Activated B cell treated with CpG ODN at 0.5 μM for 24 hours (primary cell): ENCODE measurements at regions not wholly inside any gene's neighbourhood (a gene's known extent, or its start where the extent isn't known, plus 50 kb on each side); places are given as distances from the start of the nearest gene placed in this dataset.

Experiments used
- ATAC-seq: fragments of 200-7000 bp; cut with Tn5 transposase; one replicate; pipeline ENCODE4 v1.10.0; 2021; ENCODE audit warnings: low read depth, mild to moderate bottlenecking, moderate library complexity
- CTCF ChIA-PET: fragments of 350-600 bp; sonication (Branson Sonifier 250); formaldehyde crosslinking; loops from one replicate; lab custom pipeline; 2021; ENCODE audit warnings: antibody characterized with exemption; lab: Charles Lee
- POLR2A ChIA-PET: fragments of 350-600 bp; sonication (Branson Sonifier 250); formaldehyde crosslinking; loops from one replicate; lab custom pipeline; 2021; ENCODE audit warnings: antibody characterized with exemption; lab: Charles Lee
- DNase-seq: peaks from one replicate; pipeline ENCODE4 v3.0.0; 2022
- H3K27ac Mint-ChIP-seq: one replicate; pipeline ENCODE4 v1.8.0; 2020; ENCODE audit warnings: mixed read lengths
- H3K27me3 Mint-ChIP-seq: one replicate; pipeline ENCODE4 v1.8.0; 2021; ENCODE audit warnings: mixed read lengths
- H3K36me3 Mint-ChIP-seq: one replicate; pipeline ENCODE4 v1.8.0; 2021; ENCODE audit warnings: low read depth, mixed read lengths
- H3K4me1 Mint-ChIP-seq: one replicate; pipeline ENCODE4 v1.8.0; 2021; ENCODE audit warnings: mixed read lengths
- H3K4me3 Mint-ChIP-seq: one replicate; pipeline ENCODE4 v1.8.0; 2020; ENCODE audit warnings: mild to moderate bottlenecking, mixed read lengths
- H3K9me3 Mint-ChIP-seq: one replicate; pipeline ENCODE4 v1.8.0; 2020; ENCODE audit warnings: mixed read lengths
- intact Hi-C: fragments of 100-400 bp; cut with micrococcal nuclease; formaldehyde crosslinking; loops from one replicate; pipeline ENCODE4 v1.15.1; 2024
- TF ChIP-seq, protein P1 (sequence below): fragments of 200-600 bp; IDR thresholded peaks from one replicate; pipeline ENCODE4 v1.8.0; 2022; ENCODE audit warnings: antibody characterized with exemption, mild to moderate bottlenecking

DNA sequence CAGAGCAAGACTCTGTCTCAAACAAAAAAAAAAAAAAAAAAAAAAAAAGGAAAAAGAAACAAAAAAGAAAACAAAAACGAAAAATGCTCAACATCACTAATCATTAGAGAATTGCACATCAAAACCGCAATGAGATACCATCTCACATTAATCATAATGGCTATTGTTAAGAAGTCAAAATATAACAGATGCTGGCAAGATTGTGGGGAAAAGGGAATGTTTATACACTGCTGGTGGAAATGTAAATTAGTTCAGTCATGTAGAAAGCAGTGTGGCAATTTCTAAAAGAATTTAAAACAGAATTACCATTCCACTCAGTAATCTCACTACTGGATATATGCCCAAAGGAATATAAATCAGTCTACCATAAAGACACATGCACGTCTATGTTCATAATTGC lies 50.4 kb upstream of the PRR16 start:
- Mint-ChIP-seq H3K27ac (no peak overlapping the region), H3K27me3 (no peaks in the 10 kb centered on the region), H3K4me1 (no peaks in the 10 kb centered on the region), H3K4me3 (no peak overlapping the region), H3K36me3 (no peaks in the 10 kb centered on the region), H3K9me3 (peaks cover 7% of the 10 kb centered on the region)
- no peak for ATAC-seq
- intact Hi-C loops = no loop called here
- no peak for DNase-seq
- TF ChIP-seq, protein P1, sequence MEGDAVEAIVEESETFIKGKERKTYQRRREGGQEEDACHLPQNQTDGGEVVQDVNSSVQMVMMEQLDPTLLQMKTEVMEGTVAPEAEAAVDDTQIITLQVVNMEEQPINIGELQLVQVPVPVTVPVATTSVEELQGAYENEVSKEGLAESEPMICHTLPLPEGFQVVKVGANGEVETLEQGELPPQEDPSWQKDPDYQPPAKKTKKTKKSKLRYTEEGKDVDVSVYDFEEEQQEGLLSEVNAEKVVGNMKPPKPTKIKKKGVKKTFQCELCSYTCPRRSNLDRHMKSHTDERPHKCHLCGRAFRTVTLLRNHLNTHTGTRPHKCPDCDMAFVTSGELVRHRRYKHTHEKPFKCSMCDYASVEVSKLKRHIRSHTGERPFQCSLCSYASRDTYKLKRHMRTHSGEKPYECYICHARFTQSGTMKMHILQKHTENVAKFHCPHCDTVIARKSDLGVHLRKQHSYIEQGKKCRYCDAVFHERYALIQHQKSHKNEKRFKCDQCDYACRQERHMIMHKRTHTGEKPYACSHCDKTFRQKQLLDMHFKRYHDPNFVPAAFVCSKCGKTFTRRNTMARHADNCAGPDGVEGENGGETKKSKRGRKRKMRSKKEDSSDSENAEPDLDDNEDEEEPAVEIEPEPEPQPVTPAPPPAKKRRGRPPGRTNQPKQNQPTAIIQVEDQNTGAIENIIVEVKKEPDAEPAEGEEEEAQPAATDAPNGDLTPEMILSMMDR = no peak
- POLR2A ChIA-PET = no interaction called here
- CTCF ChIA-PET = no interaction called here
